ENCODE measurements at regions not wholly inside any gene's neighbourhood (a gene's known extent, or its start where the extent isn't known, plus 50 kb on each side); places are given as distances from the start of the nearest gene placed in this dataset.

DNA sequence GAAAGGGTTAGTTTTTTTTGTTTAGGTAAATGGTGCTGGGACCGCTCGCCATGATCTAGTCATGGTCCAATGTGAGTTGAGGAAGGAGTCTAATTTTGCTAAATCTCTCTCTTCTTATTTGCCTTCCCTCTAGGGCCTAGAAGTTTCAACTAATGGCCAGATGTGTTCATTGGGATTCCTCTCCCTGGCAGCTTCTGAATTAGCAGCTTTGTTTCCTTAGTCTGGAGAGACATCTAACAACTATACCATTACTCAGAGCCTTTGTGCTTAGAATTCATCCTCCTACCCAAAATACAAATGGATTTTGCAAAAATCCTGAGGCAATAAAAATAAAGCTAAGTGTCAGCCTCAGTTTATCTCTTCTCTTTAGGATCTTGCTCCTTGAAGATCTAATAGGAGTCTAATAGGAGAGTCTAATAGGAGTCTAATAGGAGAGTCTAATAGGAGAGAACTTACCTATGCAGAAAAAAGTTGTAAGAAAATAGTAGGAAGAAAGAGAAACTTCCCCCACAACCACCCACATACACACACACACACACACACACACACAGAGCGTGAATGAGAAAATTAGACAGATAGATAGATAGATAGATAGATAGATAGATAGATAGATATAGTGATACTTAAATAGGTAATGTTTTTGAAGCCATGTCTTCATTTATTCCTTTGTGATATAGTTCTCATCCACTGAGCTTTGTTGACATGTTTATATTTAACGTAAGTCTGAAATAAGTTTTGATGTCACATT is 980.5 kb upstream of the CNTN5 start:
- TF ChIP-seq NFRKB (IDR thresholded peaks at IDR 0.05) = no peak
- TF ChIP-seq SP1 (IDR thresholded peaks at IDR 0.05) = no peak
- no peak for TF ChIP-seq FOXM1 (IDR thresholded peaks at IDR 0.05; ENCODE audit: borderline replicate concordance)
- TF ChIP-seq BHLHE40 (IDR thresholded peaks at IDR 0.05; ENCODE audit: borderline replicate concordance) = no peak
- TF ChIP-seq, protein P1, sequence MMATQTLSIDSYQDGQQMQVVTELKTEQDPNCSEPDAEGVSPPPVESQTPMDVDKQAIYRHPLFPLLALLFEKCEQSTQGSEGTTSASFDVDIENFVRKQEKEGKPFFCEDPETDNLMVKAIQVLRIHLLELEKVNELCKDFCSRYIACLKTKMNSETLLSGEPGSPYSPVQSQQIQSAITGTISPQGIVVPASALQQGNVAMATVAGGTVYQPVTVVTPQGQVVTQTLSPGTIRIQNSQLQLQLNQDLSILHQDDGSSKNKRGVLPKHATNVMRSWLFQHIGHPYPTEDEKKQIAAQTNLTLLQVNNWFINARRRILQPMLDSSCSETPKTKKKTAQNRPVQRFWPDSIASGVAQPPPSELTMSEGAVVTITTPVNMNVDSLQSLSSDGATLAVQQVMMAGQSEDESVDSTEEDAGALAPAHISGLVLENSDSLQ (IDR thresholded peaks at IDR 0.05) = no peak
- no peak for TF ChIP-seq FOXK2 (IDR thresholded peaks at IDR 0.05)
- no peak for TF ChIP-seq HDGF (IDR thresholded peaks at IDR 0.05; ENCODE audit: borderline replicate concordance)
- TF ChIP-seq ZNF384 (IDR thresholded peaks at IDR 0.05) = no peak
